ENCODE measurements at regions not wholly inside any gene's neighbourhood (a gene's known extent, or its start where the extent isn't known, plus 50 kb on each side); places are given as distances from the start of the nearest gene placed in this dataset.
"Not testable (repeated sequence)": the region's sequence is repeated elsewhere in the genome, so short reads cannot be mapped to it uniquely, and the experiment has no call there.

DNA sequence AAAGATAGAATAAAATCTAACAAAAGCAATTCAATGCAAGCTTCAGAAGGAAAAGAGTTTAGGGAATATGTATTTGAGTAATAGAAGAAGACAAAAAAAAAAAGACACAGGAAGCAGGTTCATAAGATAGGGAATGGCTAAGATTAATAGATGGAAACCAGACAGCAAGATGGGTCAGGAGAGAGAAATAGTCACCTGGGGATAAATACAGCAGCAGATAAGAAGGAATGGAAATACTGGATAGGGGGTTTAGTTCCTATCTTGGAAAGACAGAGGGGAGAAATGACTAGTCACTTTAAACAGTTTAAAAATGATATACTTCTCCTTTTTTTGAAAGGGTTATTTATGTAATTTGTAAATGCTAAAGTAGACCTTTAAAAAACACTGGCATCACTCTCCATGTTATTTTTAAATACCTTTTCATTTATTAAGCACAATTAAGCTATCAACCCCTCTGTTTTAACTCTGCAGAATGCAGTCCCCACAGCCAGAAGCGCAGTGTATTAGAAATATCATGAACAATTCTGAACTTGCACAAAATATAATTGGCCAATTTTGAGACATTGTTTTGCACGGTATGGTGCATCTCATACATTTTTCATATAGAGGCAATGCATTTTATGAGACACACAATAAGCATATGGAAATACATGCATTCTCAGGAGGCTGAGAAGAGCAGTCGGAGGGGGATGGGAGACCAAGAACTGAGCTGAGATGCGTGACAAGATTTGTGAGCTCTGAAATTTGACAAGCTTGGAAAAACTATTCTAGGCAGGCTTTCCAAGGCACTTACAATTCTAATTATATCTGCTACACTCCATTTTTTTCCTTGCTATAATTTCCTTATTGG is 303.4 kb upstream of the PRICKLE1 start:
- no peak overlapping the region for H3K4me3 Mint-ChIP-seq
- no peak overlapping the region for H3K27ac Mint-ChIP-seq
- DNase-seq (ENCODE audit: low spot score) (no peak), ATAC-seq (no peak)
- peaks cover 12% of the 10 kb centered on the region for H3K9me3 Mint-ChIP-seq
- H3K36me3 Mint-ChIP-seq, result no peaks in the 10 kb centered on the region
- no peaks in the 10 kb centered on the region for H3K4me1 Mint-ChIP-seq (ENCODE audit: low read depth in 2 of 2)
- H3K27me3 Mint-ChIP-seq, result no peaks in the 10 kb centered on the region

DNA sequence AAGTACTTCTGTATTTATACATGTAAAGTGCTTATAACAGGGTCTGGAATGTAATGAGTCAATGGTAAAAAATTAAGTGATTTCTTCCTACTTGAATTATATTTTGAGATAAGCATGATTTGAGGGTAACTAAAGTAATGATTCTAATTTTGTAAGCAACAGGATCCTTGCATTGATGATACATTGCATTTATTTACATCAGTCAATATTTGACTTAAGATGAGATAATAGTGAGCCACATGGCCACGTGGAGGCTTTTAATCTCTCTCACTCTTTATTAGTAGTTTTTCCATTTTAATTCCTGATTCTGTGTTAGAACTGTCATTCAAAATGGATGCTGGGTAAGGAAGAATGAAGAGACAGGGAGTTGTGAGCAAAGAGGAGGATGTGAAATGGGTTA is 298.1 kb upstream of the PRICKLE1 start:
- Mint-ChIP-seq H3K27ac (no peak overlapping the region), H3K4me1 (ENCODE audit: low read depth in 2 of 2) (no peaks in the 10 kb centered on the region), H3K36me3 (no peaks in the 10 kb centered on the region), H3K27me3 (no peaks in the 10 kb centered on the region), H3K9me3 (peaks cover 18% of the 10 kb centered on the region), H3K4me3 (no peak overlapping the region)
- ATAC-seq (no peak), DNase-seq (ENCODE audit: low spot score) (no peak)

DNA sequence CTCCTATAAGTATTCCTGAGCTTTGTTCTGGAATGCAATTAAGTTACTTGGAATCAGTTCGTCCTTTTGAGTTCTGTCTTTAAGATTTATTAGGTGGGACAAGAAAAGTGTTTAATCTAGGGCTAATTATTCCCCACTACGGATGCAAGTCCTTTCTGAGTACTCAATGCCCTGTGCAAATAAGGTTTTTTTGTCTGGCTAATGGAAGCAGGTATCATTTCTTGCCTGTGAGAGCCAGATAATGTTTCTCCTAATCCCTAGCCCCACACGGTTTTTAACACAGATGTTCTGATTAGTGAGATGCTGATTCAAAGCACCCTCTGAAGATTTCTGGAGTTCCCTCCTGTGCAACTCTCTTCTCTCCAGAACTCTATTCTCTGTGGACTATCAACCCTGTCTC is 296.6 kb upstream of the PRICKLE1 start:
- peaks cover 4% of the 10 kb centered on the region for H3K36me3 Mint-ChIP-seq

DNA sequence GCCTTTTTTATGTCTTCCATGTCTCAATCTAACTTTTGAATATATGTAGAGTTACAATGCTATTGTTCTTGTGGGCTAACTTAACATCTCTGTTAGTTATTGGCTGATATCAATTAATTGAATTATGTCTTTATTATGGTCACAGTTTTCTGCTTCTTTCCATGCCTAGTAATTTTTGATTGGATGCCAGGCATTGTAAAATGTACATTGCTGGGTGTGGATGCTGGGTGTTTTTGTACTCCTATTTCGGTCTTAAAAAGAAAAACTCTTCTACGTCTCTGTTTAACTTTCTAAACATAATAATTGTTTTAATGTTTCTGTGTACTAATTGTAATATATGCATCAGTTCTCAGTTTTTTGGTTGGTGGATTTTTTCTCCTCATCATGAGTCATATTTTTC is 296.1 kb upstream of the PRICKLE1 start:
- Mint-ChIP-seq H3K27ac (no peak overlapping the region), H3K4me1 (ENCODE audit: low read depth in 2 of 2) (no peaks in the 10 kb centered on the region), H3K9me3 (peaks cover 14% of the 10 kb centered on the region), H3K4me3 (no peak overlapping the region), H3K27me3 (no peaks in the 10 kb centered on the region), H3K36me3 (peaks cover 9% of the 10 kb centered on the region)
- ATAC-seq (no peak), DNase-seq (ENCODE audit: low spot score) (no peak)

More for the DNA sequence above, 296.6 kb upstream of the PRICKLE1 start:
- no peak for ATAC-seq
- Mint-ChIP-seq H3K4me1 (ENCODE audit: low read depth in 2 of 2) (no peaks in the 10 kb centered on the region), H3K4me3 (no peak overlapping the region), H3K27me3 (no peaks in the 10 kb centered on the region), H3K9me3 (peaks cover 11% of the 10 kb centered on the region), H3K27ac (no peak overlapping the region)
- no peak for DNase-seq (ENCODE audit: low spot score)

DNA sequence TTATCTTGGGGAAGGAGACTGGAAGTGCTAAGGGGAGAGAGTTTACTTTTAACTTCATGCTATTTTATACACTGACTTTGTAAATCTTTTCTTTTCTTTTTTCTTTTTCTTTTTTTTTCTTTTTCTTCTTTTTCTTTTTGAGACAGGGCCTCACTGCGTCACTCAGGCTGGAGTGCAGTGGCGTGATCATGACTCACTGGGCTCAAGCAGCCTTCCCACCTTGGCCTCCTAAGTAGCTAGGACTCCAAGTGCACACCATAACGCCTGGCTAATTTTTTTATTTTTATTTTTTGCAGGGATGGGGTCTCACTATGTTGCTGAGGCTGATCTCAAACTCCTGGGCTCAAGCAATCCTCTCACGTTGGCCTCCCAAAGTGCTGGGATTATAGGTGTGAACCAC is 294.6 kb upstream of the PRICKLE1 start:
- H3K36me3 Mint-ChIP-seq, result peaks cover 12% of the 10 kb centered on the region
- no peak for DNase-seq (ENCODE audit: low spot score)
- no peak overlapping the region for H3K27ac Mint-ChIP-seq
- no peak overlapping the region for H3K4me3 Mint-ChIP-seq
- no peak for ATAC-seq
- H3K9me3 Mint-ChIP-seq, result peaks cover 14% of the 10 kb centered on the region
- no peaks in the 10 kb centered on the region for H3K4me1 Mint-ChIP-seq (ENCODE audit: low read depth in 2 of 2)
- no peaks in the 10 kb centered on the region for H3K27me3 Mint-ChIP-seq

GRCh38 chr12:42873401-42873800 is 283.9 kb upstream of the PRICKLE1 start:
- Mint-ChIP-seq H3K9me3 (peaks cover 9% of the 10 kb centered on the region), H3K4me3 (no peak overlapping the region)

DNA sequence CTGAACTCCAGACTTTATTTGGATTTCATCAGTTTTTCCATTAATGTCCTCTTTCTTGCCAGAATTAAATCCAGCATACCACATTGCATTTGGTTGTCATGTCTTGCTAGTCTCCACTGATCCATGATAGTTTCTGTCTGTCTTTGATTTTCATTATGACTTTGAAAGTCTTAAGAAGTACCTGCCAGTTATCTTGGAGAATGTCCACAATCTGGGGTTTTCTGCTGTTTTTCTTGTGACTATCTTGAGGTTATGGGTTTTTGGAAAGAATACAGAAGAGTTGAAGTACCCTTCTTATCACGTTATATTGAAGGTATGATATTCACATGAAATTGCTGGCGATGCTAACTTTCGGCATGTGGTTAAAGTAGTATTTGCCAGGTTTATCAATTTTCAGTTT is 282.3 kb upstream of the PRICKLE1 start:
- Mint-ChIP-seq H3K4me3 (no peak overlapping the region), H3K27ac (no peak overlapping the region), H3K4me1 (ENCODE audit: low read depth in 2 of 2) (no peaks in the 10 kb centered on the region), H3K36me3 (no peaks in the 10 kb centered on the region), H3K27me3 (no peaks in the 10 kb centered on the region), H3K9me3 (peaks cover 12% of the 10 kb centered on the region)
- no peak for ATAC-seq
- DNase-seq (ENCODE audit: low spot score), result no peak

More at GRCh38 chr12:42873401-42873800, 283.9 kb upstream of the PRICKLE1 start:
- Mint-ChIP-seq H3K4me1 (ENCODE audit: low read depth in 2 of 2) (no peaks in the 10 kb centered on the region), H3K27ac (no peak overlapping the region), H3K36me3 (no peaks in the 10 kb centered on the region), H3K27me3 (no peaks in the 10 kb centered on the region)
- DNase-seq (ENCODE audit: low spot score) (no peak), ATAC-seq (no peak)

GRCh38 chr12:42868291-42868690 is 278.7 kb upstream of the PRICKLE1 start:
- no peaks in the 10 kb centered on the region for H3K36me3 Mint-ChIP-seq
- no peaks in the 10 kb centered on the region for H3K27me3 Mint-ChIP-seq
- ATAC-seq, result no peak
- peaks cover 15% of the 10 kb centered on the region for H3K9me3 Mint-ChIP-seq
- H3K27ac Mint-ChIP-seq, result no peak overlapping the region
- no peaks in the 10 kb centered on the region for H3K4me1 Mint-ChIP-seq (ENCODE audit: low read depth in 2 of 2)
- no peak overlapping the region for H3K4me3 Mint-ChIP-seq
- no peak for DNase-seq (ENCODE audit: low spot score)

DNA sequence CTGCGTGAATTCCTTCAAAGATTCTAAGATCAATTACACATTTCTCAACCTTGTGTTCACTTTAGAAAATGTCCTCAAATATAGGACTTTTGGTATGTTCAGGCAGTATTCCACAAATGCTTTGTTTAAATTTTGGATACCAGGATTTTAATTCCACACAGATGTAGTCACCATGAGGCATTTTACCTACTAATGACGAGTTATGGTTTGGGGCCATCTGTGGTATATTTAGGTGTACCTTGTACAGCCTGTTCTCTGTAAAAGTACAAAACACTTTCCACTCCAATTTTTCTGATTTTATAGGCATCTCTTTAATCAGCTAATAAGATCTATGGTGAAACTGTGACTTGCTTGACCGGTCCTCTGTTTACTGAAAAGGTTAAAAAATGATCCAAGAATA is 275.7 kb upstream of the PRICKLE1 start:
- H3K9me3 Mint-ChIP-seq, result peaks cover 24% of the 10 kb centered on the region
- no peak for ATAC-seq

DNA sequence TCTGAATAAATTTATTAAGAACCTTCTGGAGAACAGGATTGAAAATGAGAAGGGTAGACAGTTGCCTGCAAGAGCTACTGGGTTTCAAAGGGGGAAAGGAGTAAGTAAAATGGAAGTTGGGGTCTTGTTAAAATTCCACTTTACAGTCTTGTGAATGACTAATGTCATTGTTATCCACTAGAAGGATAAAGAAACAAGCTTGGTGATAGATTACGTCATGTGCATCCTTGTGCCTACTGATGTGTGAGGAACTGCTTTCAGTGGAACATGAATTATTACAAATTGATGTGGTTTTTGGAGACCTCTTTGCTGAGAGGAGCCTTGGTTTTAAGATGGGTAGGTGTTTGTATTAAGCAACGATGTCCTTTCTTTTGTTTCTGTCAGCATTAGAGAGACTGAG is 272.5 kb upstream of the PRICKLE1 start:
- H3K27me3 Mint-ChIP-seq, result no peaks in the 10 kb centered on the region
- peaks cover 20% of the 10 kb centered on the region for H3K9me3 Mint-ChIP-seq
- no peaks in the 10 kb centered on the region for H3K4me1 Mint-ChIP-seq (ENCODE audit: low read depth in 2 of 2)

More for the DNA sequence above, 275.7 kb upstream of the PRICKLE1 start:
- H3K4me1 Mint-ChIP-seq (ENCODE audit: low read depth in 2 of 2), result no peaks in the 10 kb centered on the region
- H3K36me3 Mint-ChIP-seq, result no peaks in the 10 kb centered on the region
- H3K27me3 Mint-ChIP-seq, result no peaks in the 10 kb centered on the region
- no peak overlapping the region for H3K27ac Mint-ChIP-seq
- DNase-seq (ENCODE audit: low spot score), result no peak
- no peak overlapping the region for H3K4me3 Mint-ChIP-seq

GRCh38 chr12:42860331-42860730 is 270.8 kb upstream of the PRICKLE1 start:
- H3K4me3 Mint-ChIP-seq, result not testable (repeated sequence)

More for the DNA sequence above, 272.5 kb upstream of the PRICKLE1 start:
- no peak for DNase-seq (ENCODE audit: low spot score)
- H3K36me3 Mint-ChIP-seq, result no peaks in the 10 kb centered on the region
- ATAC-seq, result no peak
- H3K4me3 Mint-ChIP-seq, result no peak overlapping the region
- H3K27ac Mint-ChIP-seq, result no peak overlapping the region

GRCh38 chr12:42859612-42860011 is 270.1 kb upstream of the PRICKLE1 start:
- Mint-ChIP-seq H3K9me3 (peaks cover 20% of the 10 kb centered on the region), H3K4me1 (ENCODE audit: low read depth in 2 of 2) (no peaks in the 10 kb centered on the region), H3K27ac (no peak overlapping the region), H3K4me3 (no peak overlapping the region), H3K36me3 (no peaks in the 10 kb centered on the region), H3K27me3 (no peaks in the 10 kb centered on the region)
- no peak for ATAC-seq
- no peak for DNase-seq (ENCODE audit: low spot score)

More at GRCh38 chr12:42860331-42860730, 270.8 kb upstream of the PRICKLE1 start:
- not testable (repeated sequence) for H3K4me1 Mint-ChIP-seq (ENCODE audit: low read depth in 2 of 2); H3K36me3 Mint-ChIP-seq; H3K27ac Mint-ChIP-seq; H3K27me3 Mint-ChIP-seq; ATAC-seq; DNase-seq (ENCODE audit: low spot score)
- H3K9me3 Mint-ChIP-seq, result peaks cover 20% of the 10 kb centered on the region

DNA sequence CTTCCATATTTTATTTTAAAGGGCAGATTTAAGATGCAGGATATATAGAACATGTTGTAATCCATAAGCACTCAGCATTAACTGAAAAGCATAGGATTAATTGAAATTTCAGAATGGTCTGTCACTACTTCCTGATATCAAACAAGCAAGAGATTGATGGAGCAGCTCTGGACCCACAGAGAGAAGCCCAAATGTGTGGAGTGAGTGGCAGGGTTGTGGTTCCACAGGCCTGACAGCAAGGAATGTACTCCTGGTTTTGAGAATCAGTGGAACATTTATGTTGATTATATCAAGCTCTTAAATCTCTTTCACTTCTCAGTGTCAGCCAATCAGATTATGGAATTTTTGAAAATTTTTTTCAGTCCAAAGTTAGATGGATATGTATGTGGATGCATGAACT is 267.6 kb upstream of the PRICKLE1 start:
- H3K4me1 Mint-ChIP-seq (ENCODE audit: low read depth in 2 of 2), result no peaks in the 10 kb centered on the region
- no peak overlapping the region for H3K27ac Mint-ChIP-seq
- DNase-seq (ENCODE audit: low spot score) (no peak), ATAC-seq (no peak)
- no peaks in the 10 kb centered on the region for H3K36me3 Mint-ChIP-seq
- peaks cover 22% of the 10 kb centered on the region for H3K9me3 Mint-ChIP-seq
- H3K4me3 Mint-ChIP-seq, result no peak overlapping the region
- H3K27me3 Mint-ChIP-seq, result no peaks in the 10 kb centered on the region

DNA sequence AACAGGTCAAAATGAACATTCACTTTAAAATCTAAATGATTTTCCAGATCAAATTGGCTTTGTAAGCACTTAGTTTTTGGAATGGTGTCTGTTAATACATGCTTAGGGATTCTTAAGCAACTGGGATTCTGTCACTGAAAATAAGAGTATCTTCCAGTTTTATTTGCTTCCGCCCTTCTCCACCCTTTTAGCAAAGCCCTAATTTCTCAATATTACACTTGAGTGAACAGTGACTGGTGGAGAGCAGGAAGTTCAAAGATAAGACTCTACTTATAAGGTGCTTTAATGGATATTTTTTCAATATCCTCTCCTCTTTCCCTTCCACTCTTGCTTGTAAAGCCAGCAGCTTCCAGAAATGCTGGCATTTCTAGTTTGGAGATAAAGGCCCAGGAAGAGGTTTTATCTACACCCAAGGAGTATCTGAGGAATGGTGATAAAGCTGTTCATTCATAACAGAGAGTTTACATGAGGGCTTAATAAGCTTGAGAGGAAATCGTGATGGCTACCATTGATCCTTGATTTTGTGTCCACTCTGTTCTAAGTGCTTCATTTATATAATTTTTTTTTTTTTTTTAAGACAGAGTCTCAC is 265.9 kb upstream of the PRICKLE1 start:
- Mint-ChIP-seq H3K4me3 (no peak overlapping the region), H3K27ac (no peak overlapping the region), H3K9me3 (peaks cover 18% of the 10 kb centered on the region), H3K36me3 (no peaks in the 10 kb centered on the region), H3K27me3 (no peaks in the 10 kb centered on the region), H3K4me1 (ENCODE audit: low read depth in 2 of 2) (no peaks in the 10 kb centered on the region)
- ATAC-seq, result no peak
- DNase-seq (ENCODE audit: low spot score), result no peak

Data from natural killer cell treated with Interleukin-12 subunit alpha and Interleukin-12 subunit beta and Interleukin-15 and Interleukin-18, amount 100 ng/mL, for 72 hours (primary cell).